Endothelial cell of umbilical vein (primary cell): ENCODE measurements at regions not wholly inside any gene's neighbourhood (a gene's known extent, or its start where the extent isn't known, plus 50 kb on each side); places are given as distances from the start of the nearest gene placed in this dataset.

Source experiments
- EZH2 ChIP-seq: IDR thresholded peaks from 2 replicates; pipeline ENCODE4 v1.6.1; 2012; ENCODE audit warnings: borderline replicate concordance, low read depth, mild to moderate bottlenecking, moderate library complexity, low read length, inconsistent platforms; ENCODE audit not compliant: severe bottlenecking
- MYC ChIP-seq: IDR thresholded peaks from one replicate; pipeline ENCODE4 v1.6.1; 2011; ENCODE audit warnings: mild to moderate bottlenecking, low read depth, low read length
- POLR2AphosphoS5 ChIP-seq: IDR thresholded peaks from 2 replicates; pipeline ENCODE4 v1.6.1; 2012; ENCODE audit warnings: low read depth, mild to moderate bottlenecking, control low read depth, low read length, moderate library complexity; ENCODE audit not compliant: insufficient read depth
- TF ChIP-seq, protein P1 (sequence below), 2 donors: IDR thresholded peaks; 1 replicate in 1 of 2; 2 replicates in 1 of 2; pipeline ENCODE4 v1.5.1; 2011; ENCODE audit warnings: low read length in 2 of 2, mild to moderate bottlenecking in 2 of 2, moderate library complexity in 2 of 2, control low read depth in 1 of 2, inconsistent platforms in 1 of 2, low read depth in 1 of 2; ENCODE audit not compliant: insufficient read depth in 1 of 2; ENCODE audit errors: extremely low read depth in 1 of 2

DNA sequence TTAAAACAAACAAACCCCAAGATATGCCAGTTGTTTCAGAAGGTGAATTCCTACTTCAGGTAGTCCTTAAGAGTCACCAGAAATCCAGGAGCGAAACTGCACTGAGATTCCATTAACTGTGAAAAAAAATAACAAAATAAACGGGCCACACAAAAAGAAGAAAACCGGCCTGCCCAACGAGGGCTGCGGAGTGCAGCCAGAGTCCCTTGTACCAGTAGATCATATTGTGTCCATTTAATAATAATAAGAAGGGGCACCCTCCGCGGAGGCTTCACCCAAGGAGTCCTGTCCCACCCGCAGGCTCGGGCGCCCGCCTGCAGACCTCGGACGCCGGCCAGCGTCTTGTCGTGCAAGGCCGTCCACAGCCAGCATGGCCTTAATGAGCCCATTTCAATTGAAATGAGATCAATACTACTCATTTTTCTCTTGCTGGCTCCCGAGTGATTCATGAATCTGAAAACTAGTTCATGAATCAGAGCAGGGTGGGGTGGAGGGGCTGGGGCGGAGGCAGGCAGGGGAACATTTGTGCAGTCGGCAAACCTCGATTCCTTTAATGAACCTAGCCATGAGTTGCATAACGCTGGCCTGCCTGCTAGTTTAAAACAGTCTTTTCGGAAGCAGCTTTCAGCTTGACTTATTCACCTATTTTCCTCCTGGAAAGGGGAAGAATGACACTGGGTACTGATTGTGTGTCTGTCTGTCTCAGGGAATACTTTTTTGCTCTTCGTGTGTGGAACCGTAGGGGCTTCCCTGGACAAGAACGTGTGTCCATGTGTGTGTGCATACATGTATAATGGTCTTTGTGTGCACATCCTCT lies 113.1 kb upstream of the IRF2BP2 start:
- TF ChIP-seq MYC (no peak), EZH2 (no peak), POLR2AphosphoS5 (no peak)
- TF ChIP-seq, protein P1, sequence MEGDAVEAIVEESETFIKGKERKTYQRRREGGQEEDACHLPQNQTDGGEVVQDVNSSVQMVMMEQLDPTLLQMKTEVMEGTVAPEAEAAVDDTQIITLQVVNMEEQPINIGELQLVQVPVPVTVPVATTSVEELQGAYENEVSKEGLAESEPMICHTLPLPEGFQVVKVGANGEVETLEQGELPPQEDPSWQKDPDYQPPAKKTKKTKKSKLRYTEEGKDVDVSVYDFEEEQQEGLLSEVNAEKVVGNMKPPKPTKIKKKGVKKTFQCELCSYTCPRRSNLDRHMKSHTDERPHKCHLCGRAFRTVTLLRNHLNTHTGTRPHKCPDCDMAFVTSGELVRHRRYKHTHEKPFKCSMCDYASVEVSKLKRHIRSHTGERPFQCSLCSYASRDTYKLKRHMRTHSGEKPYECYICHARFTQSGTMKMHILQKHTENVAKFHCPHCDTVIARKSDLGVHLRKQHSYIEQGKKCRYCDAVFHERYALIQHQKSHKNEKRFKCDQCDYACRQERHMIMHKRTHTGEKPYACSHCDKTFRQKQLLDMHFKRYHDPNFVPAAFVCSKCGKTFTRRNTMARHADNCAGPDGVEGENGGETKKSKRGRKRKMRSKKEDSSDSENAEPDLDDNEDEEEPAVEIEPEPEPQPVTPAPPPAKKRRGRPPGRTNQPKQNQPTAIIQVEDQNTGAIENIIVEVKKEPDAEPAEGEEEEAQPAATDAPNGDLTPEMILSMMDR (IDR thresholded peaks at IDR 0.05; ENCODE audit: extremely low read depth in 1 of 2, insufficient read depth in 1 of 2, low read depth in 1 of 2, low read length in 2 of 2) = no peak
